ENCODE measurements at regions not wholly inside any gene's neighbourhood (a gene's known extent, or its start where the extent isn't known, plus 50 kb on each side); places are given as distances from the start of the nearest gene placed in this dataset.

- CTCF ChIA-PET: interaction anchor here (0.7 kb wide), 1 partner anchor 512 kb away, joined by 3 read pairs; no protein-coding TSS in a partner anchor
- Mint-ChIP-seq H3K27me3 (ENCODE audit: insufficient read depth, unreplicated experiment) (no peaks in the 10 kb centered on the region), H3K27ac (ENCODE audit: low read depth, unreplicated experiment) (no peak overlapping the region), H3K9me3 (ENCODE audit: unreplicated experiment) (no peaks in the 10 kb centered on the region), H3K36me3 (ENCODE audit: insufficient read depth, unreplicated experiment) (no peaks in the 10 kb centered on the region), H3K4me3 (ENCODE audit: unreplicated experiment) (no peak overlapping the region), H3K4me1 (ENCODE audit: insufficient read depth, unreplicated experiment) (peaks cover 6% of the 10 kb centered on the region)
- TF ChIP-seq CTCF (IDR thresholded peaks at IDR 0.05; ENCODE audit: unreplicated experiment): no peak
- intact Hi-C loops (cut with micrococcal nuclease): no loop called here
- POLR2A ChIA-PET: no interaction called here
- BruUV-seq (replicated peaks): no TSS peak
- no peak for DNase-seq (ENCODE audit: unreplicated experiment)
Measured at GRCh38 chr7:46210467-46210866, 289.4 kb upstream of the IGFBP3 start.

- no peaks in the 10 kb centered on the region for H3K27me3 Mint-ChIP-seq (ENCODE audit: insufficient read depth, unreplicated experiment)
Measured at GRCh38 chr7:46209611-46210388, 288.7 kb upstream of the IGFBP3 start.

DNA sequence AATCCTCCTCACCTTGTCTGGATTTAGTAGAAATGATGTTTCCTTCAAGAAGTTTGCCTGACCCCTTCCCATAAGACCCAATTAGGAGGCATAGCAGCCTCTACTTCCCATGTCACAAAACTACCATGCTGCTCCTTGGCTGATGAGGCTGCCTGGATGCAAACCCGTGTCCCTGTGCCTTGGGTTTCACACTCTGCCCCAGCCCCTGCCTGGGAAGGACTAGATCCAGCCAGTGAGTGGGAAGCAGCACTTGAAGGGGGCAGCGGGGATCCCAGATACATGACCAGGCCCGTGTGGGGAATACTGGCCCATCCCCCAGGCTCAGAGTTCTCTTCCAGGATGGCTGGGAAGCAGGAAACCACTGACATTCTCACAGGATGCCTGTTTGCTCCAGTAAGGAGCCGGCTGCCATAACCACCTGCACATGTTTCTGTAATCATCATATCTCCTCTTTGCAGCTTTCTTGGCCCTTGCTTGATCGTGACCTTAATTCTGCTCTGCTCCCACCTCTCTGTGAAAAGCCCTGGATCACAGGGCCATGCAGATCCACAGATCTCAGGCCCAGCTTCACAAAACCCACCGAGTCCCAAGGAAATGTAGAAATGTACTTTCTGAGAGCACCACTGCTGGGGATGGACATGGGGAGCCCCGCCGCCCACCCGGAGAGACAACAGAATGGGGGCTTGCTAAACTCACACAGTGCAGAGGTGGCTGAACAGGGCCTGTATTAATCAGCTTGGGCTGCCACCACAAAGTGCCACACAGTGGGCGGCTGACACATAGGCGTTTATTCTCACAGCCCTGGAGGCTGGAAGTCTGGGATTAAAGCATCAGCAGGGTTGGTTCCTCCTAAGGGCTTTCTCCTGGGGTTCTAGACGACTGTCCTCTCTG lies 287.8 kb upstream of the IGFBP3 start:
- POLR2A ChIA-PET: no interaction called here

More at GRCh38 chr7:46209611-46210388, 288.7 kb upstream of the IGFBP3 start:
- BruUV-seq (replicated peaks): no TSS peak
- ChIA-PET POLR2A (no interaction called here), CTCF (no interaction called here)
- Mint-ChIP-seq H3K9me3 (ENCODE audit: unreplicated experiment) (no peaks in the 10 kb centered on the region), H3K4me3 (ENCODE audit: unreplicated experiment) (no peak overlapping the region), H3K4me1 (ENCODE audit: insufficient read depth, unreplicated experiment) (peaks cover 10% of the 10 kb centered on the region), H3K27ac (ENCODE audit: low read depth, unreplicated experiment) (no peak overlapping the region), H3K36me3 (ENCODE audit: insufficient read depth, unreplicated experiment) (no peaks in the 10 kb centered on the region)
- intact Hi-C loops (cut with micrococcal nuclease): no loop called here
- no peak for TF ChIP-seq CTCF (IDR thresholded peaks at IDR 0.05; ENCODE audit: unreplicated experiment)
- DNase-seq (ENCODE audit: unreplicated experiment): no peak

More for the DNA sequence above, 287.8 kb upstream of the IGFBP3 start:
- Mint-ChIP-seq H3K4me3 (ENCODE audit: unreplicated experiment) (no peak overlapping the region), H3K36me3 (ENCODE audit: insufficient read depth, unreplicated experiment) (no peaks in the 10 kb centered on the region), H3K27ac (ENCODE audit: low read depth, unreplicated experiment) (no peak overlapping the region), H3K27me3 (ENCODE audit: insufficient read depth, unreplicated experiment) (no peaks in the 10 kb centered on the region), H3K4me1 (ENCODE audit: insufficient read depth, unreplicated experiment) (peaks cover 10% of the 10 kb centered on the region), H3K9me3 (ENCODE audit: unreplicated experiment) (no peaks in the 10 kb centered on the region)
- DNase-seq (ENCODE audit: unreplicated experiment): no peak
- BruUV-seq (replicated peaks): no TSS peak
- CTCF ChIA-PET: no interaction called here
- intact Hi-C loops (cut with micrococcal nuclease): no loop called here
- TF ChIP-seq CTCF (IDR thresholded peaks at IDR 0.05; ENCODE audit: unreplicated experiment): no peak
